Hindlimb muscle (tissue), 1 donor: ENCODE measurements at regions not wholly inside any gene's neighbourhood (a gene's known extent, or its start where the extent isn't known, plus 50 kb on each side); places are given as distances from the start of the nearest gene placed in this dataset.

Experiments used
- DNase-seq: peaks from one replicate; pipeline ENCODE4 v3.0.0-alpha.2; 2013

DNA sequence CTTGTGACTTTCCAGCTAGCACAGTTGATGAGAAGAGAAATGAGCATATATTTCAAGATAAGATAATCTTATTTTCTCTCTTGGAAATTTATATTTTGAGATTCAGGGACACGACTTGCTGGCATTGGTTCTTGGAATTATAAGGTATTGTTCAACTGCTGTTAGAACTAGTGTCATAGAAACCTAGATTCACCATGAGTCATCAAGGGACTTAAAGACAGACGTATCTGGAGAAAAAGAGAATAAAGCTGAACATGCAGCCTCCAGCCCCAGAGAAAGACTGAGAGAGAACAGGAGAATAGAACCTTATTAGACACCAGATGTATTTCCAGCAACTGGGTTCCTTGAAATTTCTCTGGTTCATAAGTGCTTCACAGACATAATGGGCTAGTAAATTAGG lies 194.4 kb upstream of the PPFIA2 start:
- no peak for DNase-seq

DNA sequence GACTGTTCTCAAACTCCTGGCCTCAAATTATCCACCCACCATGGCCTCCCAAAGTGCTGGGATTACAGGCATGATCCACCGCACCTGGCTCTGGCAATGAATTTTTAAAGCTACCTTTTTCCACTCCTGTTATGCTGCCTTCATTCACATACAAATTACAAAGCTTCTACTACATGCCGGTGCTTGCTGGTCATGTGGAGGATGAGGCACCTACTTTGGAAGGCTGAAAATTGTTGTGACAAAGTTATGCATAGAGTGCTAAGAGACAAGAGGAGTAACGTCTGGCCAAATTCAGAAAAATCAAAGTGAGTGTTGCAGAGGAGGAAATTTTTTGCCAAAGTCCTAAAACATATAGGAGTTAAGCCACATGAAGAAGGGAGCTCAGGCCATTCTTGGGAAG lies 191.7 kb upstream of the PPFIA2 start:
- no peak for DNase-seq

DNA sequence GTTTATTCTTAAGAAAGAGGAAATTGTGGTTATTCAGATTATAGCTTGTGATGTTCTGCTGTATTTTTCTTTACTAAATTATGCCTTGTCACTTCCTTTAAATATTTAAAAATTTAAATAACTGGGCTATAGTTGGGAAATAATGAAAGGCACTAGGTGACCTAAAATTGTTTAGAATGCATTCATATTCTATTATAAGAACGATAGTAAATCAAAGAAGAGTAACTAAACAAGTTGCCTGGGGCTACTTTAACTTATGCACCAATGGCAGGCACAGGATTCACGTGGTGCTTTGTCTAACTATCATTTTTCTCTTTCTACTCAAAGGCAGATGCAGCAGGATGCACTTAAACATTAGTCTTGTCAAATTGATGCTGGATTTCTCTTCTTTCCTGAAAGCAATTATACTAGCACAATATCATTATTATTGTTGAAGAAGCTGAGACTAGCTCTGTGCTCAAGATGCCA lies 190.7 kb upstream of the PPFIA2 start:
- DNase-seq: no peak

DNA sequence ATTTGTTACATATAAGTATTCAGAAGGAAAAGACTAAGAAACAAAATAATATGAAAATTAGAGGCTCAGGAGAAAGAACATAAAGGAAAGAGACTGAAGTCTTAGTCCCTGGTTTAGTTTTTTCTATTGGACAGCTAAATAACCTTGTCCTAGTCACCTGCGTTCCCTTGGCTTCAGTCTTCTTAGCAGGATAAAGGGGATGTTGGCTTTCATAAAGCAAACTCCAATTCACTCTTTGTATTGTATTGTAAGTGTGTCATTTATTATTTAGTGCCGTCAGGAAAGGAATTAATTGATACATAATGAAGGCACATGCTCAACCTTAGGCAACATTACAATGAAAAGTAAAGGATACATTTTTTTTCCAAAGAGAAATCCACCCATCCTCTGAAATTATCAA lies 190.3 kb upstream of the PPFIA2 start:
- no peak for DNase-seq

DNA sequence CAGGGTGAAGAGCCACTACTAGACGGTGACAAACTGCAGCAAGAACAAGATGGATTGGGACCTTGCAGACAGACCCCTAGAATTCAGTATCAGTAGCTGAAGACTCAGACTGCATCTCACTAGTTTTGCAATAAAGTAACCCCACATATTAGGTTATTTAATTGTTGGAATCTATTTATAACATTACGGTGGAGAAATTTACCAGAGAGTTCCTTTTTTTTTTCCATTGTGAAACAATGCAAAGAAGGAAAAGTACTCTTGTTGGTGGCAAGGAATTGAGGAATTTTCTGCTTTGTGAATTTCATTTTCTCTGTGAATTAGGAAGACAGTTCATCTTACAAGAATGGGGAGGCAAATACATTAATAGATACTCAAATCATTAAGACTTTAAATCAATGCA lies 185.7 kb upstream of the PPFIA2 start:
- DNase-seq: no peak

DNA sequence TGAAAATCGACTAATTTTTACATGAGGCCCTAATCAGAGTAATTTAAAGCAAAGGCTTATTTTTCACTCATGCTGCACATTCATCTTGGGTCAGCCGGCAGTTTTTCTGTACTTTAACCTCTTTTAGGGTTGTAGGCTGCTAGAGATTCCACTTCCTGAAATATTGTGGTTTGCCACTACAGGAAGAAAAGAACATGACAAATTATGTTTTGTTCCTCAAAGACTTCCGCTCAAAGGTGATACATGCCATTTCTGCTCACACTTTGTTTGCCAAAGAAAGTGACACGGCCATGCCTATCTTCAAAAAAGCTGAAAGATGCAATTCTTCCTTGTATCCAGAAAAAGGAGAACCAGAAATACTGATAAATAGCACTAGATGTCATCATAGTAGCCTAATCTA lies 183.4 kb upstream of the PPFIA2 start:
- no peak for DNase-seq

DNA sequence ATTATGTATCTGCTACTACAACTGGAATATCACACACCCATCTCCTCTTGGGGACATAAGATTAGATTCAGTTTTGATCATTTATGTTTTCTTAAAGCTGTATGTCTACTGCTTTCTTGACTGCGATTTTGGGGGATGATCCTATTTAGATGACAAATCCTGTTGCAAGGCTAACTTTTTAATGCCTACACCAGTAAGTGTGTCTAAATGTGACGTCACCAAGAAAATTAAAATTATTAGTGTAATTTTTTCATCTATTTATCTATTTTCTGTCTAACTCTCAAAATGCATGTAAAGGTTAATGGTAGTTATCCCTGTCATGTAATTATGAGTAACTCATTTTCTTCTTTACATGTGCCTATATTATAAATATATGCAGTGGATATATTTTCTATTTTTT lies 170.9 kb upstream of the PPFIA2 start:
- no peak for DNase-seq

DNA sequence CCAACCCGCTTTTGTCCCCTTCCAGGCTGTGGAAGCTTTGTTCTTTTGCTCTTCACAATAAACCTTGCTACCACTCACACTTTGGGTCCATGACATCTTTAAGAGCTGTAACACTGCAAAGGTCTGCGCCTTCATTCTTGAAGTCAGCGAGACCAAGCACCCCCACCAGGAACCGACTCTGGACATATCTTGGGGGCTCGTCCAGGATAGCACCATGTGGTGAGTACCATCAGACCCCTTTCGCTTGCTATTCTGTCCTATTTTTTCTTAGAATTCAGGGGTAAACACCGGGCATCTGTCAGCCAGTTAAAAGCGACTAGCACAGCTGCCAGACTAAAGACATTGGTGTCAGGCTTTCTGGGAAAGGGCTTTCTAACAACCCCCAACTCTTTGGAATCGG lies 137.6 kb upstream of the PPFIA2 start:
- no peak for DNase-seq

DNA sequence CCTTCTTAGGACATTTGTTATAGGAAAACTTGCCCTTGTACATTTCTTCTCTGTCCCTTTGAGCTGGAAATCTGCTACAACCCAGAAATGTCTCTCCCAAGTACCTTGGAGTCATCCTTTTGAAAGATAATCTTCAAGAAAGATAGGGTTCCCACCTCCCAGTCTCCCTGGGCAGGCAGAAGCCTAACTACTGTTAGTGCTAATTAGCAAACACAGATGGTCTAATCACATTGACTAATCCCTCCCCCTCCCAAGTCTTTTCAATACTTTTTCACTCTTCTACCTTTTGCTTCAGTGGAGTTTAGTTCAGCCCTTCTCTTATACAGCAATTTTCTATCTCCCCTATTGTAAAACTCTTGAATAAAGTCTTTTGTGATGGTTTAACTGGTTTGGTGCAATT lies 129.8 kb upstream of the PPFIA2 start:
- DNase-seq: no peak

DNA sequence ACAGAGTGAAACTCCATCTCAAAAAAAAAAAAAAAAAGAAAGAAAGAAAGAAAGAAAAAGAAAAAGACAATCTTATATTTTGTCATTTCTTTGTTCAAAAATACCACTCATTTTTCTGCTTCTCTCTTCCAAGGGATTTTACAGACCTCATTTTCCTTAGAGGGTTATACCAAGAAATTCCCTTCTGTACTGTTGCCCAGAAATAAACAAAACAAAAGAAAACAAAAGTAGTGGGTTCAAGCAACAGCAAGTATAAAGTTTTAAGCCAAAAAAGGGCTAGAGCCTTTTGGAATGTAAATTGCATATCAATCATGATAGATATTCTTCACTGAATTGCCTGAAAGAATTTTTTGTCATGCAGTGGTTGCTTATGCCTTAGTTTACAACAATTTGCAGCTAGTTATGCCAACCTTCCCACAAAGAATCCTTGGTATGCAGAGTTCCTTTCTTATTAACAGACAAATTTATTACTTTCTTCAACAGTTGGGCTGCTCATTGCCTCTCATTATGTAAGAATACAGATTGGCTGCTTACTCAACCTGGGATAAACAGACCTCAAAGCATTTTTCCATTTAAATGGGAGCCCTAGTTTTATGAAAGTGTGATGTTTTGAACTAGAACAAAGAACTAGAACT lies 129.1 kb upstream of the PPFIA2 start:
- DNase-seq: no peak

DNA sequence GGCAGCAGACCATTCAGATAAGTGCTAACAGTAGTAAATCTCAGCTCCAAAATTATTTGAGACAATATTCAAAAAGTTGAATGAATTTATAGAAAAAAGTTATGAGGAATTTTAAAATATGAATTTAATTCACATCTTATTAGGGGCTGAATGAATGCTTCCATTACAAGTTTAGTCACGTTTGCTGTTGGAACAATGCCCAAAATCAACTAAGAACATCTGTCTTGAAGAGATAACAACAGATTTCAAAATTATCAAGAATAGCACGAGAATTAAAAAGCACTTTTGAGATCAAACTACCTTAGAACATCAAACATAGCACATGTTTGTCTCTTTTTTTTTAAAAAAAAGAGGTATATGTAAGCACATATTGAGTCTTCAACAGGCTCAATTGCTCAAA lies 115.4 kb upstream of the PPFIA2 start:
- DNase-seq: no peak

DNA sequence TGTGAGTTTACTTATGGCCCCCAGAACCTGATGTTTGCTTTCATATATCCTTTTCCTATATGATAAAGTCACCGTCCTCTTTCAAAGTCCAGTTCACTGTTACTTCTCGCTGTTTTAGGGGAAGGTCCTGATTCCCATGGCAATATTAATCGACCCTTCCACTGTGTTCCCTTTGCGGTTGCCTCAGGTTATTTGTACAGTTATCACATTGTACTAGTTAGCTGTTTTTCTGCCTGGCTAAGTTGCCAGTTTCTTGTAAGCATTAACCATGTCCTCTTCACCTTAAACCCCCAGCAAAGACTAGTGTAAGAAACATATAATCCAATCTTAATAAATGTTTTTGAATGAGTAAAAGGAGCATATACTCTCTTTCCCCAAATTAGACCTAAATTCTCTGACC lies 115.0 kb upstream of the PPFIA2 start:
- DNase-seq: no peak

DNA sequence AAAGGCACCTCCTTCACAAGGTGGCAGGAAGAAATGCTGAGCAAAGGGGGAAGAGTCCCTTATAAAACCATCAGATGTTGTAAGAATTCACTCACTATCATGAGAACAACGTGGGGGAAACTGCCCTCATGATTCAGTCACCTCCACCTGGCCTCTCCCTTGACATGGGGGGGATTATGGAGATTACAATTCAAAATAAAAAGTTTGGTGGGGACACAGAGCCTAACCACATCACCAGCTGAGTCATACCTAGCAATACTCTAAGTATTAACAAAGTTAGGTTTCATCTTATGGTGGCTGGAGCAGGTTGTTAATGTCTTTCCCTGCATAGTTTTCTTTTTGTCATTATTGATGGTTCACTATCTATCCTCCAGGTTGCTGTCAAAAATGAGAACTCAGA lies 113.2 kb upstream of the PPFIA2 start:
- no peak for DNase-seq

DNA sequence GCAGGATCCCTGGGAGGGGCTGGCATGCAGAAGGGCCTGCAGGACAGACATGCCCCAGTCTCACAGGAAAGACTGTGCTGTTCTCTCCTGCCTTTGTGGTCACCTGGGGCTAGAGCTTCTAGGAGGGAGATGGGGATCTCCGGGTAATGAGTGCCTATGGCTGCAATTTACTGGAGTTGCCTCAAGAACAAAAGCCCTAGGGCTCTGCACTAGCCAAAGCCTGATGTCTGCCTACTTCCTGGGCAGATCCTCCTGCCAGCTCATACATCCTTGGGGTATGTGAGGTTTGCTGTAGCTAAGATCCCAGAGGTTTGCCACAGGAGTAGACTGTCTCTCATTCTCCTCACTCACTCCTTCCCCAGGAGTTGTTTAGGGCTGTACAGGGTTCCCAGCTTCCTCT lies 106.9 kb upstream of the PPFIA2 start:
- DNase-seq: no peak

DNA sequence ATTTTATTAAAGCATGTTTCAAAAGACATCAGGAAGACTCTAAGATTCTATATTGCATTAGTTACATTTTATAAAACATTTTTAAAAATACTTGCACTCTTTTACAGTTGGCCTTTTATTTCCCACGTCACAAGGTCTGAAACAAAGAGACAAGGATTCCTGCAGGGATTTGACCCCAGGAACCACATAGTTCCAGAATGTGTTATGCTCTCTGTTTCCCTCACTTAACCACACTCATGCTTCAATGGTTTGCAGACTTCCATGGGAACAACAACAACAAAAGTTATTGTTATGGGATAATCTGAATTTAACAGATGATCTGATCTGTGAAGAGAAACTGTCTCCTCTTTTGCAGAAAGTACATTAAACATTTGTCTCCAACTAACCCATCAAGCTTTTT lies 104.3 kb upstream of the PPFIA2 start:
- DNase-seq: no peak

DNA sequence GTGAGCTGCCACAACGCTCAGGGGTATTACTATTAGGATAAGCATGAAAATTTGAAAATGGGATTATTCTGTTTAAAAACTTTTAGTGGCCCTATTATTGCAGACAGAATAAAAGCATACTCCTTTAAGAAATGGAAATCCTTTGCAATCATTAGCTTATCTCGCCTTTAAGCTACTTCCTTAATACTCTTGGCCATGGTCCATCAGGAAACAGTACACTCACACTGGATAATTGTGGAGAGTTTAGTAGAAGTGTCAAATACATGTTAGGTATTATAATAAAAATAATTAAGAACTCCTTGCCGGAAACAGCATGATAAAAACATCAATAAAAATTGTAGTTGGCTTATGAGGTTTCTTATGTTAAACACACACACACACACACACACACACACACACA lies 100.4 kb upstream of the PPFIA2 start:
- no peak for DNase-seq

DNA sequence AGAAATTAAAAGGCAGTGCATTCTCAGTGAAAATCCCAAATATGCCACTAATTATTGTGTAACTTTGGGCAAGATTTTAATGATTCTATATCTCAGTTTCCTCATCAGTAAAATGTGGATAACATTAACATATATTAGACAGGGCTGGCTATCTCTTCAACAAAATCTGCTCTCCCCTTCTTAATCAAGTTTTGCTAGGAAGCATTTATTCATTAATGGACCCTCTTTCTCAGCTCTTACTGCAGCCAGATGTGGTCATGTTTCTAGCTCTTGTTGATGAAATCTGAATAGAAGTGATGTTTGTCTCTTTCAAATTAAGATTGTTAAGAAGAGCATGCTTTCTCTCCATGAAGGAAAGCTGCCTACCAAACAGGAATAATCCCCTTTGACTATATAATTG lies 84.4 kb upstream of the PPFIA2 start:
- DNase-seq: no peak

DNA sequence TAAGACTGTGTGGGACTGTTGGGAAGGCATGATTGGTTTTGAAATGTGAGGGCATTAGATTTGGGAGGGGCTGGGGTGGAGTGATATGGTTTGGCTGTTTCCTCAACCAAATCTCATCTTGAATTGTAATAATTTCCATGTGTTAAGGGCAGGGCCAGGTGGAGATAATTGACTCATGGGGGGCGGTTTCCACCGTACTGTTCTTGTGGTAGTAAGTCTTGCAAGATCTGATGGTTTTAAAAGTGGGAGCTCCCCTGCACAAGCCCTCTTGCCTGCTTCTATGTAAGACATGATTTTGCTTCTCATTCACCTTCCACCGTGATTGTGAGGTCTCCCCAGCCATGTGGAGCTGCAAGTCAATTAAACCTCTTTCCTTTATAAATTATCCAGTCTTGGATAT lies 76.6 kb upstream of the PPFIA2 start:
- DNase-seq: no peak

DNA sequence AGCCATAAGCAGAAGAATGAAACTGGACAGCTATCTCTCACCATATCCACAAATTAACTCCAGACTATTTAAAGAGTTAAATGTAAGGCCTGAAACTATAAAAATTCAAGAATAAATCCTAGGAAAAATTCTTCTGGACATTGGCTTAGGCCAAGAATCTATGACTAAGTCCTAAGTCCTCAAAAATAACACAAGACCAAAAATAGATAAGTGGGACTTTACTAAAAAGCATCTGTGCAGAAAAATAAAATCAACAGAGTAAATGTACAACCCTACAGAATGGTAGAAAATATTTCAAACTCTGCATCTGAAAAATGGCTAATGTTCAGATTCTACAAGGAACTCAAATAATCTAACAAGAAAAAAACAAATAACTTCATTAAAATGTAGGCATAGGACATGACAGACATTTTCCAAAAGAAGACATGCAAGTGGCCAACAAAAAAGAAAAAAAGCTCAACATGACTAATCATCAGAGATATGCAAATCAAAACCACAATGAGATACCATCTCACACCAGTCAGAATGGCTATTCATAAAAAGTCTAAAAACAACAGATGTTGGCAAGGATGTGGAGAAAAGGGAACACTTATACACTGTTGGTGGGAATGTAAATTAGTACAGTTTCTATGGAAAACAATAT lies 61.0 kb upstream of the PPFIA2 start:
- no peak for DNase-seq

DNA sequence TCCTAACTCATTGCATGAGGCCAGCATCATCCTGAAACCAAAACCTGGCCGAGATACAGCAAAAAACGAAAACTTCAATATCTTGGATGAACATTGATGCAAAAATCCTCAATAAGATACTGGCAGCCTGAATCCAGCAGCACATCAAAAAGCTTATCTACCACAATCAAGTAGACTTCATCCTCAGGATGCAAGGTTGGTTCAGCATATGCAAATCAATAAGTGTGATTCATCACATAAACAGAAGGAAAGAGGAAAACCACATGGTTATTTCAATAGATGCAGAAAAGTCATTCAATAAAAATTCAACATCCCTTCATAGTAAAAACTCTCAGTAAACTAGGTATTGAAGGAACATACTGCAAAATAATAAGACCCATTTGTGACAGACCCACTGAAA lies 56.5 kb upstream of the PPFIA2 start:
- no peak for DNase-seq

DNA sequence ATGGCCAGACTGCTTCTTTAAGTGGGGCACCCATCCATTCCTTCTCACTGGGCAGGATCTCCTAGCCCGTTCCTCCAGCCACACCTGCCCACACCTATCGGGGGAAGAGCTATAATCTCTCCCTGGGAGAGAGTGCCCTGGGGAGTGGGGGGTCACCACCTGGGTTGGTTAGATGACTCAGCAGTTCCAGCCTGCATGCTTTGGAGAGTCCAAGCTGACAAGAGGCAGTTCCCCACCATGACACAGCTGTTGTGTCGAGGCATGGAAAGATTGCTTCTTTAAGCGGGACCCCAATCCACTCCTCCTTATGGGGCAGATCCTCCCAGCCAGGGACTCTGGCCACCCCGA lies 52.6 kb upstream of the PPFIA2 start:
- no peak for DNase-seq

DNA sequence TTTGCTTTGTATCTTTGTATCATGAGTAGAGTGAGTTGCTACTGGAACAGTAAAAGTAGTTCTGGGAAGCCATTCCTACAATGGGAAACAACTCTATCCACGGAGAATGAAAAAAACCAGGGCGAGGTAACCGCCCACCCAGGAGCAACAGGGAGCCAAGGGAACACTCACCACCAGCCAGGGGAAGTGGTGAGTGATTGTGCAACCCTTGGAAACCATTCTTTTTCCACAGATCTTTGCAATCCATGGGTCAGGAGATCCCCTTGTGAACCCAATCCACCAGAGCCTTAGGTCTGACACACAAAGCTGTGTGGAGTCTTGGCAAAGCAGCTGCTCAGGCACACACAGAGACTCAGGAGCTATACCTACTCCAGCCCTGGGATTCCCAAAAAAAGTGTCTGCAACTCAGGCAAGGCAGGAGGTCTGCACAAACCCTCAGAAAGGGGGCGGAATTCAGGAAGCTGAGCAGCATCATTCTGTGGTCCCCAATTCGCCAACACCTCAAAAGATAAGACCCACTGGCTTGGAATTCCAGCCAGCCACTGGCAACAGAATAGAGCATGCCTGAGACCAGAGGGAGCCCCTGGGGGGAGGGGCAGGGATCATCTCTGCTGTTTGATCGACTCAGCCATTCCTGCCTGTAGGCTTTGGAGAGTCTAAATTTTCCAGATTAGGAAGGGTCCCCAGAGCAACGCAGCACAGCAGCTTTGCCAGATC lies 52.1 kb upstream of the PPFIA2 start:
- no peak for DNase-seq

DNA sequence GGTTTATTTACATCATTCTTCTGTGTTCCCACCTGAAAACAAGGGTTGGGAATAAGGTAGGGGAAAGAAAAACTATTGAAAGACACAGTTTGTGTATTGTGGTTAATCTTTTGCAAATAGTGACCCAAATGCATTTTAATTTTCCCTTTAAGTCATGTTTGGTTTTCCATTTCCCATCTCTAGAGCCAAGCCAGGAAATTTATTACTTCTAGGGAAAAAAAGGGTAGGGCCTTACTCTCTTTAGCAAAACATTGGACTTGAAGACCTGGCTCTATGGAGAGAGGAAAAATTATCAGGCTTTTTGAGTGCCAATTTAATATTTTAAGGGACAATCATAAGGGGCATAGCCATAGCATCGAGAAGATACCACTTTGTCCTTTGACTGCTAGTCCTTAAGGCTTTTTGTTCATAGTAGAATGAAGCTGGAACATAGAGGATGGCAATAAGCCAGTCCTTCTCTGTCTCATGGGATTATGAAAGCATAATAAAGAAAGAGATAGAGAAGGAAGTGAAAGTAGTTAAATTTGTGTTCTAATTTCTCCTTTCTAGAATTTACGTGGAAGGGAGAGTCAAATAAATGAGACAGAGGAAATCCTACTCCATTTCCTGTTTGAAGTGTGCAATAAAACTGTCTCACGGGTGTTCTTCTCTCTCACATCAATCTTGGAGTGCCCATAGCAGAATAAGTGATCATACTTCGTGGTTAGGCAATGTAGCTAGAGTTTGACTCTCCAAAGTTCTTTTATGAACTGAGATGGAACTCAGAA lies 50.9 kb upstream of the PPFIA2 start:
- no peak for DNase-seq
